HFFc6 (cell line): ENCODE measurements at regions not wholly inside any gene's neighbourhood (a gene's known extent, or its start where the extent isn't known, plus 50 kb on each side); places are given as distances from the start of the nearest gene placed in this dataset.

Experiments
- DNase-seq: peaks from one replicate; pipeline ENCODE4 v3.0.0-alpha.2; 2018
- H3K27ac Mint-ChIP-seq: 2 replicates; pipeline ENCODE4 v1.8.0; 2020; ENCODE audit warnings: mild to moderate bottlenecking, mixed read lengths
- H3K27me3 Mint-ChIP-seq: 2 replicates; pipeline ENCODE4 v1.8.0; 2021; ENCODE audit warnings: mild to moderate bottlenecking, moderate library complexity, mixed read lengths; ENCODE audit not compliant: insufficient read depth
- H3K36me3 Mint-ChIP-seq: 2 replicates; pipeline ENCODE4 v1.8.0; 2021; ENCODE audit warnings: low read depth, mixed read lengths
- H3K4me1 Mint-ChIP-seq: 2 replicates; pipeline ENCODE4 v1.8.0; 2020; ENCODE audit warnings: low read depth, mixed read lengths
- H3K4me3 Mint-ChIP-seq: 2 replicates; pipeline ENCODE4 v1.8.0; 2020; ENCODE audit warnings: mild to moderate bottlenecking, moderate library complexity, mixed read lengths
- H3K9me3 Mint-ChIP-seq: 2 replicates; pipeline ENCODE4 v1.8.0; 2020; ENCODE audit warnings: mild to moderate bottlenecking, mixed read lengths
- TF ChIP-seq, protein P1 (sequence below): fragments of 200-600 bp; sonication (generic); IDR thresholded peaks from 2 replicates; pipeline ENCODE4 v1.5.0; 2021; ENCODE audit warnings: antibody characterized with exemption, mild to moderate bottlenecking

DNA sequence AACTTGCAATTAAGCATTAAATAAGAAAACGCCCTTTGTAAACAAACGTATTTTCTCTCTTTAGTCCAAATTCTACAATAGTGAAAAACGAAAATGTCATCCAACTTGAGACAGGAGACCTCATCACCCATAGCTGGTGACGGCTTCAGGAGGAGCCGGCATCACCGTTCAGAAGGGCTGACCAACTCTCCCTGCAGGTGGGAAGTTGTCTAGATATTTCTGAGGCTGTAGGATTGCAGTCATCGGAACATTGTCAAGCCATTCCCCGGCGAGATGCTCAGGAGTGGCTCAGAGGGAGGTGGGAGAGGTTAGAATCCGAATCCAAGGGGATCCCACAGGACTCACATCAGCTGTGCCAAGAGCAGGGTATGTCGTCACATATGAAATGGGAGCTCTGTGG is 76.7 kb downstream of the RBFOX3 start:
- H3K36me3 Mint-ChIP-seq: no peaks in the 10 kb centered on the region
- H3K4me3 Mint-ChIP-seq: no peak overlapping the region
- TF ChIP-seq, protein P1, sequence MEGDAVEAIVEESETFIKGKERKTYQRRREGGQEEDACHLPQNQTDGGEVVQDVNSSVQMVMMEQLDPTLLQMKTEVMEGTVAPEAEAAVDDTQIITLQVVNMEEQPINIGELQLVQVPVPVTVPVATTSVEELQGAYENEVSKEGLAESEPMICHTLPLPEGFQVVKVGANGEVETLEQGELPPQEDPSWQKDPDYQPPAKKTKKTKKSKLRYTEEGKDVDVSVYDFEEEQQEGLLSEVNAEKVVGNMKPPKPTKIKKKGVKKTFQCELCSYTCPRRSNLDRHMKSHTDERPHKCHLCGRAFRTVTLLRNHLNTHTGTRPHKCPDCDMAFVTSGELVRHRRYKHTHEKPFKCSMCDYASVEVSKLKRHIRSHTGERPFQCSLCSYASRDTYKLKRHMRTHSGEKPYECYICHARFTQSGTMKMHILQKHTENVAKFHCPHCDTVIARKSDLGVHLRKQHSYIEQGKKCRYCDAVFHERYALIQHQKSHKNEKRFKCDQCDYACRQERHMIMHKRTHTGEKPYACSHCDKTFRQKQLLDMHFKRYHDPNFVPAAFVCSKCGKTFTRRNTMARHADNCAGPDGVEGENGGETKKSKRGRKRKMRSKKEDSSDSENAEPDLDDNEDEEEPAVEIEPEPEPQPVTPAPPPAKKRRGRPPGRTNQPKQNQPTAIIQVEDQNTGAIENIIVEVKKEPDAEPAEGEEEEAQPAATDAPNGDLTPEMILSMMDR: no peak
- DNase-seq: no peak
- no peaks in the 10 kb centered on the region for H3K4me1 Mint-ChIP-seq
- peaks cover 4% of the 10 kb centered on the region for H3K27me3 Mint-ChIP-seq
- no peak overlapping the region for H3K27ac Mint-ChIP-seq
- peaks cover 53% of the 10 kb centered on the region for H3K9me3 Mint-ChIP-seq

DNA sequence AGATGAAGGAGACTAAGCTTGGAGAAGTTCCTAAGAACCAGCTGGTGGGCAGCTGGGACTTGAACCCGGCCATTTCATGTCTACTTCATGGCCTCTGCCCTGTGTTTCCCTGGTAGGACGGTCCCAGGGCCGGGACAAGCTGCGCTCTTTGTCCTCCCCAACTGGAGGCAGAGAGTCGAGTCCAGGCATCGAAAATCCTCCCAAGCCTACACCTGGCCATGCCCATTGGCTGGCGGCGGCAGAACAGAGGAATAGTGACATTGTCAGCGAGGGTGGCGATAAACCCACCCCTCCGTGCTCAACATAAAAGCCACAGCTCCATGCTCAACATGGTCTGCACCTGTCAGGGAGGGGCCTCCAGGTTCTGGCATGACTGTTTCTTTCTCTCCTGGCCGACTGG is 77.7 kb downstream of the RBFOX3 start:
- no peak overlapping the region for H3K27ac Mint-ChIP-seq
- H3K27me3 Mint-ChIP-seq: peaks cover 4% of the 10 kb centered on the region
- no peak overlapping the region for H3K4me3 Mint-ChIP-seq
- TF ChIP-seq, protein P1: no peak
- DNase-seq: no peak
- no peaks in the 10 kb centered on the region for H3K36me3 Mint-ChIP-seq
- no peaks in the 10 kb centered on the region for H3K4me1 Mint-ChIP-seq
- H3K9me3 Mint-ChIP-seq: peaks cover 52% of the 10 kb centered on the region

DNA sequence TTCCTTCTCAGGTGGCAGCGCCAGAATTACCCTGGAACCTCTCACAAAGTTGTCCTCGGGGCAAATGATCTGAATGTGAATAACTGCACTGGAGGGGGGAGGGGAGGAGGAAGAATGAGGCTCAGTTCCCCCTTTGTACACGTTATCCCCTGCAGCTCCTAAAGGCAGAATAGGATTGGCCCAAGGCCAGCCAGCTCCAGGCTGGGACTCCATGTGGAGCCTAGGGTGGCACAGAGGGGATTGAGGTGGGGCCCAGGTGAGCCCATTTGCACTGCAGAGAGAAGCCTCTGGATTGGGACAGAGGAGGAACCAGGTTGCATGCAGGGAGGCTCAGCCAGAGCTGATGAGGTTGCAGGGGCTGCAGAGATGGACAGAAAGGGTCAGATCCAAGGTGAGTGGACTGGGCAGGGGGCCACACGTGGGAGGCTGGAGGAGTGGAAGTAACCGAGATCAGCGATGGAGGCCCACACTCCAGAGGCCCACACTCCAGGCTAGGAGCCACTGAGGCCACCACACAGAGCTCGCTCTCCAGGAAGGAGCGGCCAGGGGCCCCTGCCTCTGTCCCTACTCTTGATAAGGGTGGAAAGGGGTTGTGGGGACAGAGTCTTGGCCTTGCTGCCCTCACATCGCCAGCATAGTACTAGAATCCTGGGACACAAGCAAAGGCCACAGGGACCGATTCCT is 78.6 kb downstream of the RBFOX3 start:
- H3K4me3 Mint-ChIP-seq: no peak overlapping the region
- peaks cover 7% of the 10 kb centered on the region for H3K27me3 Mint-ChIP-seq
- H3K4me1 Mint-ChIP-seq: no peaks in the 10 kb centered on the region
- peaks cover 47% of the 10 kb centered on the region for H3K9me3 Mint-ChIP-seq
- no peaks in the 10 kb centered on the region for H3K36me3 Mint-ChIP-seq
- DNase-seq: no peak
- H3K27ac Mint-ChIP-seq: no peak overlapping the region
- TF ChIP-seq, protein P1: no peak

DNA sequence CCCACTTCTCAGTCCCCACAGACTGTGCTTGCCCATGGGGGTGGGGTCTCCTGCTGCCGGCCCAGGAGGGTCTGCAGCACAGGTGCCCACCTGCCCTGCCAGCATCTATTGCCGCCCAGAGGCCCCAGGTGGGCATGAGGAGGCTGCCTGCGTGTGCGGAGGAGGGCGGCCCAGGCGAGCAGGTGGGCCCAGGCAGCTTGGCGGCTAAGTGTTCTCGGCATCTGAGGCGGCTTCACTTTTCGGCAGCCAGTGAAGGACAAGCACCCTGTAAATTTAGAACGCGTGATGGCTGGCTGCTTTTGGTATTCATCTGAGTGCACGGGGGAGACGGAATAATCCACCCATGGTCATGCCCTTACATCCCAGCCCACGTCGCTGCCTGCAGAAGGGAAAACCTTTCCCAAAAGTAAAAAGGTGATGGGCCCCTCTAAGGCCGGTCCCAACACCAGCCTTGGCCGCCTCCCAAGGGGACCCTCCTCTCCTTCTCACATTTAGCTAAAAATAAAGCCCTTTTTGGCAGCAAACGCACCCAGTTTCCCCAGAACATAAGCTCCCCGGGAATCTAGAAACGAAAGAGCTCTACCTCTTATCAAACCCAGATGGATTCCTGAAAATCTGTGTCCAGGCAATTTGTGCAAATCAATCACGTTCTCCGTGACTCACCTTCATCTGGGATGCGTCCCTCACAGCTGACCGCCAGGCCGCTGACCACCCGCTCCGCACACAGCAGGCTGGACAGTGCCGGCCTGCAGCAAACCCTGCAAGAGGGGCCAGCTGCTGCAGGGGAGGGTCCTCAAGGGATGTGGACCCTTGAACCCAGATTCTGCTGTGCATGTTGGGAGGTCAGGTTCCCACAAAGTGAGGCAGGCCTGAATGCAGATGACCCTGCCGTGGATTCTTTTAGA is 79.4 kb downstream of the RBFOX3 start:
- TF ChIP-seq, protein P1: no peak
- DNase-seq: no peak

DNA sequence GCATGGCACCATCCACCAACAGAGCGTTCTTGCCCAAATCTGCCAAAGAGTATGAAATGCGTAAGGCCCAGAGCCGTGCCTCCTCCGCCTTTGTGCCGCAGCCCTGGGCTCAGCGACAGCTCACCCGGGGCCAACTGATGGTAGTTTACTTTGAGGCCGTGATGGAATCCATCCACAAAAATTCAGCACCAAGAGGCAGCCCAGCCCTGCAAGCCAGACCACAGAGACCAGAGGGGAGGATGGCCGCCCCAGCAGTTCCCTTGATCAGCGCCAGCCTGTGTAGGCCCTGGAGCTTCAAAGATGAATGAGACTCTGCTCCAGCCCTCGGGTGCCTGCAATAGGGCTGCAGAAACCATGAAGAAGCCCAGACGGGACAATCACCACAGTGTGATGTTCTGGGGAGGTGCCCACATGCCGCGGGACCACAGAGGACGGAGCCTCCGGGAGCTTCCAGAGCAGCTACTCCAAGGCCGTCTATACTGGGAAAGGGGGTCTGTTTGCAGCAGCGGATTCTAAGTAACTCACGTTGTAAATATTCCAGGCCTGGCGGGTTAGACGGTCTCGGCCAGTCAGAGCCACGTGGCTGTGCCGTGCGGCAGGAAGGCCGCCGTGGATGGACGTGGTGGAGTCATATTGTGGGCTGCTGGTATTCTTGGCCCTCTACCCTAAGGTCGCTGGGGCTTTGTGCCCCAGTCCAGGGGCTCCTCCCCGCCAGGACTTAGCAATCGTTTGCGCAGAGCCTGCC is 80.3 kb downstream of the RBFOX3 start:
- Mint-ChIP-seq H3K4me1 (no peaks in the 10 kb centered on the region), H3K27me3 (peaks cover 9% of the 10 kb centered on the region), H3K27ac (no peak overlapping the region), H3K9me3 (peaks cover 49% of the 10 kb centered on the region), H3K36me3 (no peaks in the 10 kb centered on the region), H3K4me3 (no peak overlapping the region)
- TF ChIP-seq, protein P1: no peak
- no peak for DNase-seq

More for the DNA sequence above, 79.4 kb downstream of the RBFOX3 start:
- Mint-ChIP-seq H3K4me1 (no peaks in the 10 kb centered on the region), H3K27ac (no peak overlapping the region), H3K27me3 (peaks cover 7% of the 10 kb centered on the region), H3K4me3 (no peak overlapping the region), H3K36me3 (no peaks in the 10 kb centered on the region), H3K9me3 (peaks cover 45% of the 10 kb centered on the region)
